GM12878 (cell line): ENCODE measurements at regions not wholly inside any gene's neighbourhood (a gene's known extent, or its start where the extent isn't known, plus 50 kb on each side); places are given as distances from the start of the nearest gene placed in this dataset.

Experiments used
- ATAC-seq: fragments of 200-7000 bp; cut with Tn5 transposase; 3 replicates; pipeline ENCODE4 v1.9.1; 2020; ENCODE audit warnings: mild to moderate bottlenecking, moderate library complexity
- BruUV-seq: library from RNA; stranded (reverse); fragments of 400-500 nt; replicated peaks from 2 replicates; lab custom pipeline; 2021; lab: Mats Ljungman, UMichigan
- CTCF ChIA-PET: fragments of 300-600 bp; sonication (Branson Sonifier 250); formaldehyde crosslinking; extraction: SDS; loops from one replicate; lab custom pipeline; 2021; ENCODE audit warnings: inconsistent platforms; lab: Yijun Ruan, JAX
- POLR2A ChIA-PET: fragments of 350-600 bp; formaldehyde crosslinking; extraction: SDS; loops from one replicate; lab custom pipeline; 2021; ENCODE audit warnings: inconsistent platforms; lab: Charles Lee
- RAD21 ChIA-PET: fragments of 300-600 bp; sonication (Branson Sonifier 250); formaldehyde crosslinking; loops from one replicate; lab custom pipeline; 2023; ENCODE audit warnings: antibody characterized with exemption; ENCODE audit not compliant: unreplicated experiment; lab: Charles Lee
- SMC1A ChIA-PET: fragments of 300-600 bp; sonication (Branson Sonifier 250); formaldehyde crosslinking; loops from one replicate; lab custom pipeline; 2023; ENCODE audit not compliant: unreplicated experiment, uncharacterized antibody; lab: Charles Lee
- DNase-seq: peaks from one replicate; pipeline ENCODE4 v3.0.0-alpha.2; 2011; ENCODE audit warnings: low read depth, low spot score
- FAIRE-seq: peaks from 3 replicates; lab custom pipeline; 2011; peaks lifted over from hg19 to GRCh38; lab: Jason Lieb, UNC
- H2AFZ ChIP-seq: 2 replicates; pipeline ENCODE4 v1.6.0; 2011; ENCODE audit warnings: low read depth, low read length, control low read depth; ENCODE audit not compliant: control insufficient read depth
- H3K27ac ChIP-seq: 2 replicates; pipeline ENCODE4 v1.5.1; 2011; ENCODE audit warnings: control low read depth; ENCODE audit not compliant: control insufficient read depth, insufficient read depth
- H3K27me3 ChIP-seq, 2 experiments: replicated peaks in 1 of 2; 2 replicates each; pipeline versions ENCODE4 v1.6.0 to v1.6.1; 2011; ENCODE audit warnings: low read length in 1 of 2; ENCODE audit not compliant: control insufficient read depth in 2 of 2, insufficient read depth in 2 of 2
- H3K36me3 ChIP-seq, 2 experiments: 2 replicates each; pipeline ENCODE4 v1.5.1; 2011; ENCODE audit warnings: low read length in 1 of 2; ENCODE audit not compliant: control insufficient read depth in 2 of 2, insufficient read depth in 2 of 2
- H3K4me1 ChIP-seq: 2 replicates; pipeline ENCODE4 v1.6.1; 2011; ENCODE audit warnings: mild to moderate bottlenecking, low read length, moderate library complexity, mixed read lengths; ENCODE audit not compliant: control insufficient read depth, insufficient read depth
- H3K4me2 ChIP-seq: 2 replicates; pipeline ENCODE4 v1.6.0; 2011; ENCODE audit warnings: control low read depth; ENCODE audit not compliant: control insufficient read depth, insufficient read depth
- H3K4me3 ChIP-seq: fragments of 200-600 bp; sonication (generic); 2 replicates; pipeline ENCODE4 v1.5.1; 2016
- H3K79me2 ChIP-seq: 2 replicates; pipeline ENCODE4 v1.6.0; 2011; ENCODE audit warnings: low read length; ENCODE audit not compliant: control insufficient read depth, insufficient read depth
- H3K9ac ChIP-seq: 2 replicates; pipeline ENCODE4 v1.8.0; 2011; ENCODE audit warnings: low read length, control low read depth, mixed read lengths; ENCODE audit not compliant: control insufficient read depth, insufficient read depth
- H3K9me3 ChIP-seq: replicated peaks from 3 replicates; pipeline ENCODE4 v1.5.1; 2011; ENCODE audit warnings: mild to moderate bottlenecking, low read length; ENCODE audit not compliant: control insufficient read depth, insufficient read depth
- H4K20me1 ChIP-seq: 2 replicates; pipeline ENCODE4 v1.6.0; 2011; ENCODE audit not compliant: control insufficient read depth, insufficient read depth
- ASH2L ChIP-seq: fragments of 300-600, 200-600 bp; sonication (generic); IDR thresholded peaks from 2 replicates; pipeline ENCODE4 v1.6.1; 2017; ENCODE audit warnings: low read depth, mild to moderate bottlenecking, borderline replicate concordance
- ATF3 ChIP-seq: IDR thresholded peaks from 2 replicates; pipeline ENCODE4 v1.6.1; 2011; ENCODE audit warnings: low read depth, mild to moderate bottlenecking, low read length, moderate library complexity, borderline replicate concordance; ENCODE audit errors: extremely low read depth
- CHD4 ChIP-seq: fragments of 200-600 bp; sonication (generic); IDR thresholded peaks from 2 replicates; pipeline ENCODE4 v1.6.1; 2016; ENCODE audit warnings: mild to moderate bottlenecking
- MXI1 ChIP-seq: fragments of 150-350 bp; IDR thresholded peaks from 2 replicates; pipeline ENCODE4 v1.6.1; 2011; ENCODE audit warnings: low read depth, mild to moderate bottlenecking, inconsistent platforms, low read length, improper control_type of control experiment
- PKNOX1 ChIP-seq: fragments of 450-650 bp; IDR thresholded peaks from 2 replicates; pipeline ENCODE4 v1.6.1; 2016; ENCODE audit warnings: mild to moderate bottlenecking
- SIX5 ChIP-seq: IDR thresholded peaks from 2 replicates; pipeline ENCODE4 v1.6.1; 2011; ENCODE audit warnings: mild to moderate bottlenecking, low read depth, low read length, moderate library complexity; ENCODE audit not compliant: severe bottlenecking
- SRF ChIP-seq, 2 experiments: IDR thresholded peaks; 2 replicates each; pipeline ENCODE4 v1.6.1; 2011; ENCODE audit warnings: low read depth in 2 of 2, low read length in 2 of 2, mild to moderate bottlenecking in 1 of 2, moderate library complexity in 1 of 2
- TCF3 ChIP-seq: IDR thresholded peaks from 2 replicates; pipeline ENCODE4 v1.6.1; 2012; ENCODE audit warnings: low read depth, mild to moderate bottlenecking, low read length, borderline replicate concordance; ENCODE audit not compliant: insufficient read depth
- YY1 ChIP-seq: IDR thresholded peaks from 2 replicates; pipeline ENCODE4 v1.6.1; 2011; ENCODE audit warnings: low read depth, mild to moderate bottlenecking, low read length
- ZNF24 ChIP-seq: fragments of 450-650 bp; IDR thresholded peaks from 2 replicates; pipeline ENCODE4 v1.6.1; 2017; ENCODE audit warnings: antibody characterized with exemption, mild to moderate bottlenecking
- ZNF384 ChIP-seq: IDR thresholded peaks from 2 replicates; pipeline ENCODE4 v1.6.1; 2012; ENCODE audit warnings: low read depth, mild to moderate bottlenecking, low read length, improper control_type of control experiment, borderline replicate concordance
- WGBS: methylation state at CpG from one replicate; pipeline ENCODE4 v1.1.6; 2016; ENCODE audit warnings: low lambda C conversion rate; ENCODE audit not compliant: insufficient replicate concordance, insufficient coverage; ENCODE audit errors: missing lambda C conversion rate; 5-methylcytosine and 5-hydroxymethylcytosine counted together
- in situ Hi-C: fragments of 300-500 bp; cut with MboI; formaldehyde crosslinking; loops from 9 replicates; pipeline ENCODE4 v1.14.3; 2018; ENCODE audit warnings: mixed read lengths
- intact Hi-C: fragments of 100-400 bp; cut with micrococcal nuclease; formaldehyde crosslinking; loops from one replicate; pipeline ENCODE4 v1.14.2; 2022; ENCODE audit not compliant: unreplicated experiment

GRCh38 chr10:3700531-3701076 lies 84.4 kb downstream of the KLF6 start:
- in situ Hi-C loops: no loop called here
- H3K79me2 ChIP-seq: no peaks in the 10 kb centered on the region
- H2AFZ ChIP-seq: no peak overlapping the region
- SMC1A ChIA-PET: interaction anchor here (1.0 to 1.3 kb wide), 2 partner anchors 9 to 42 kb away, joined by 3 read pairs; no protein-coding TSS in a partner anchor
- CTCF ChIA-PET: no interaction called here
- no peak for FAIRE-seq
- H3K4me2 ChIP-seq: no peak overlapping the region
- no peaks in the 10 kb centered on the region for H3K36me3 ChIP-seq
- no peaks in the 10 kb centered on the region for H3K4me1 ChIP-seq
- no peaks in the 10 kb centered on the region; a peak in 2 of 4 replicates for H3K27me3 ChIP-seq
- no peak for DNase-seq
- 49% methylated on average over 3 of the region's 3 CpGs for WGBS
- RAD21 ChIA-PET: no interaction called here
- no peak for TF ChIP-seq PKNOX1
- no peak for TF ChIP-seq CHD4
- TF ChIP-seq TCF3: no peak
- BruUV-seq: no TSS peak
- no peak overlapping the region for H3K4me3 ChIP-seq
- no peak overlapping the region for H3K9ac ChIP-seq
- no peaks in the 10 kb centered on the region for H3K9me3 ChIP-seq
- no peak for ATAC-seq
- no peaks in the 10 kb centered on the region for H4K20me1 ChIP-seq
- no peak overlapping the region for H3K27ac ChIP-seq
- intact Hi-C loops: no loop called here
- POLR2A ChIA-PET: no interaction called here

GRCh38 chr10:3699916-3700315 lies 85.1 kb downstream of the KLF6 start:
- no peaks in the 10 kb centered on the region for H3K9me3 ChIP-seq
- H3K4me1 ChIP-seq: no peaks in the 10 kb centered on the region
- H3K9ac ChIP-seq: no peak overlapping the region
- POLR2A ChIA-PET: no interaction called here
- in situ Hi-C loops: no loop called here
- CTCF ChIA-PET: interaction anchor here (0.6 to 1.1 kb wide), 2 partner anchors 42 to 345 kb away, joined by 3 read pairs; no protein-coding TSS in a partner anchor
- no peaks in the 10 kb centered on the region for H4K20me1 ChIP-seq
- no peak for TF ChIP-seq ZNF24
- no peak for TF ChIP-seq MXI1
- TF ChIP-seq SIX5: no peak
- TF ChIP-seq YY1: no peak
- TF ChIP-seq ATF3: no peak
- no peak for TF ChIP-seq ASH2L
- no peak for TF ChIP-seq SRF (IDR thresholded peaks at IDR 0.05; ENCODE audit: low read depth in 2 of 2, low read length in 2 of 2)
- TF ChIP-seq ZNF384: no peak
- TF ChIP-seq, all 136 proteins: peak for 0
- DNase-seq (no peak), FAIRE-seq (no peak), ATAC-seq (no peak)
- ChIA-PET SMC1A (interaction anchor here (1.0 kb wide), 1 partner anchor 10 kb away, joined by 3 read pairs; no protein-coding TSS in a partner anchor), RAD21 (no interaction called here)
- Histone ChIP-seq H3K27me3 (no peaks in the 10 kb centered on the region; a peak in 2 of 4 replicates), H2AFZ (no peak overlapping the region), H3K36me3 (no peaks in the 10 kb centered on the region), H3K4me2 (no peak overlapping the region), H3K27ac (no peak overlapping the region), H3K79me2 (no peaks in the 10 kb centered on the region), H3K4me3 (no peak overlapping the region)
- no TSS peak for BruUV-seq
- intact Hi-C loops: no loop called here
- 46% methylated on average over 5 of the region's 5 CpGs for WGBS
